NCI-H526 treated with DMSO at 0.1 percent for 48 hours (cell line): ENCODE measurements at regions not wholly inside any gene's neighbourhood (a gene's known extent, or its start where the extent isn't known, plus 50 kb on each side); places are given as distances from the start of the nearest gene placed in this dataset.

Experiments used
- DNase-seq: peaks from one replicate; lab custom pipeline; 2025; lab: John Stamatoyannopoulos, UW

GRCh38 chr13:40388617-40389016, 277.8 kb downstream of the FOXO1 start:
- DNase-seq: no peak

- no peak for DNase-seq
Measured at GRCh38 chr13:40389081-40389641, 277.3 kb downstream of the FOXO1 start.

GRCh38 chr13:40390401-40390916, 276.0 kb downstream of the FOXO1 start:
- DNase-seq: no peak

- no peak for DNase-seq
Measured at GRCh38 chr13:40391788-40392187, 274.7 kb downstream of the FOXO1 start.

- DNase-seq: no peak
Measured at GRCh38 chr13:40394304-40394985, 272.0 kb downstream of the FOXO1 start.

GRCh38 chr13:40398065-40398464, 268.4 kb downstream of the FOXO1 start:
- no peak for DNase-seq

- no peak for DNase-seq
Measured at GRCh38 chr13:40399756-40400155, 266.7 kb downstream of the FOXO1 start.

- DNase-seq: no peak
Measured at GRCh38 chr13:40401911-40402776, 264.3 kb downstream of the FOXO1 start.

GRCh38 chr13:40402931-40403431, 263.5 kb downstream of the FOXO1 start:
- no peak for DNase-seq

- no peak for DNase-seq
Measured at GRCh38 chr13:40403509-40404241, 262.8 kb downstream of the FOXO1 start.

- no peak for DNase-seq
Measured at GRCh38 chr13:40404407-40404806, 262.0 kb downstream of the FOXO1 start.

- no peak for DNase-seq
Measured at GRCh38 chr13:40404967-40405716, 261.3 kb downstream of the FOXO1 start.

GRCh38 chr13:40406405-40407120, 259.9 kb downstream of the FOXO1 start:
- DNase-seq: no peak

- no peak for DNase-seq
Measured at GRCh38 chr13:40407567-40407966, 258.9 kb downstream of the FOXO1 start.

GRCh38 chr13:40408602-40409001, 257.8 kb downstream of the FOXO1 start:
- DNase-seq: no peak

- DNase-seq: no peak
Measured at GRCh38 chr13:40409278-40409677, 257.2 kb downstream of the FOXO1 start.

GRCh38 chr13:40410315-40410714, 256.1 kb downstream of the FOXO1 start:
- no peak for DNase-seq

- no peak for DNase-seq
Measured at GRCh38 chr13:40420160-40420740, 246.2 kb downstream of the FOXO1 start.

GRCh38 chr13:40422588-40423235, 243.7 kb downstream of the FOXO1 start:
- no peak for DNase-seq

- no peak for DNase-seq
Measured at GRCh38 chr13:40428354-40428753, 238.1 kb downstream of the FOXO1 start.
